Right lobe of liver (tissue), 4 donors: ENCODE measurements at regions not wholly inside any gene's neighbourhood (a gene's known extent, or its start where the extent isn't known, plus 50 kb on each side); places are given as distances from the start of the nearest gene placed in this dataset.

Experiments
- CTCF ChIP-seq, 4 donors: fragments of 200-600 bp in 3 of 4; fragments of 450-650 bp in 1 of 4; IDR thresholded peaks; one replicate each; pipeline versions ENCODE4 v1.5.1 to v1.8.0; 2016 to 2022; ENCODE audit warnings: antibody characterized with exemption in 4 of 4, mild to moderate bottlenecking in 2 of 4
- POLR2A ChIP-seq: fragments of 450-650 bp; IDR thresholded peaks from one replicate; pipeline ENCODE4 v1.6.1; 2017; ENCODE audit warnings: antibody characterized with exemption, mild to moderate bottlenecking
- donor health status: DM: no; HTN: no; CAD: no.
- donor health status: DM: no; HTN: no; CAD: no.
- donor health status: DM: no; HTN: yes; CAD: no.

- TF ChIP-seq CTCF (IDR thresholded peaks at IDR 0.05) (no peak), POLR2A (no peak)
These were observed 296.4 kb upstream of the RND3 start for GRCh38 chr2:150783896-150784295.
